GM10248 (cell line): ENCODE measurements at regions not wholly inside any gene's neighbourhood (a gene's known extent, or its start where the extent isn't known, plus 50 kb on each side); places are given as distances from the start of the nearest gene placed in this dataset.

Experiments used
- CTCF ChIA-PET: fragments of 300-600 bp; sonication (Branson Sonifier 250); formaldehyde crosslinking; extraction: SDS; loops from one replicate; lab custom pipeline; 2021; ENCODE audit warnings: antibody characterized with exemption; lab: Yijun Ruan, JAX
- POLR2A ChIA-PET: fragments of 350-650 bp; sonication (Branson Sonifier 250); formaldehyde crosslinking; extraction: SDS; loops from one replicate; lab custom pipeline; 2020; ENCODE audit warnings: antibody characterized with exemption; lab: Yijun Ruan, JAX
- DNase-seq: peaks from one replicate; pipeline ENCODE4 v3.0.0; 2012; ENCODE audit errors: extremely low spot score
- CTCF ChIP-seq: IDR thresholded peaks from 2 replicates; pipeline ENCODE4 v1.5.1; 2012; ENCODE audit warnings: mild to moderate bottlenecking, low read depth; ENCODE audit errors: extremely low read depth, missing control alignments, control extremely low read depth

DNA sequence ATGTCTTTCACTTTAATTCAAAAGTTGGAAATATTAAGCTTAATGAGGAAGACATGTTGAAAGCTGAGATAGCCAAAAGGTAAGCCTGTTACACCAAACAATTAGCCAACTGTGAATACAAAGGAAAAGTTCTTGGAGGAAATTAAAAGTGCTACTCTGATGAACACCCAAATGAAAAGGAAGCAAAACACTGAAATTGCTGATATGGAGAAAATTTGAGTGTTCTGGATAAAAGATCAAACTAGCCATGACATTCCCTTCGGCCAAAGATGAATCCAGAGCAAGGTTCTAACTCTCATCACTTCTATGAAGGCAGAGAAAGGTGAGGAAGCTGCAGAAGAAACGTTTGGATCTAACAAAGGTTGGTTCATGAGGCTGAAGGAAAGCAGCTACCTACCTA lies 280.8 kb upstream of the BCHE start:
- POLR2A ChIA-PET: no interaction called here

DNA sequence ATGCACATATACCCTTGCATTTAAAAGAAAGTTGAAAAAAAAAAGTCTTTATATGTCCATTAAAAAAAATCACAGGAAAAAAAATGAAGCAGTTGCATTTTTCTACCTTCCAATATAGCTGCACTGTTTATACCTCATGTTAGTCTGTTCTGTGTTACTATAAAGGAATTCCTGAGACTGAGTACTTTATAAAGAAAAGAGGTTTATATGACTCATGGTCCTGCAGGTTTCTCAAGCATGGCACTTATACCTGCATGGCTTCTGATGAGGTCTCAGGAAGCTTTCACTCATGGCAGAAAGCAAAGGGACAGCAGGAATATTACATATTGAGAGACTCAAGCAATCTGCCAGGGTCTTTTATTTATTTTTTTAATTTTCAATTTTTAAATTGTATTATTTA lies 277.2 kb upstream of the BCHE start:
- TF ChIP-seq CTCF: no peak
- POLR2A ChIA-PET: no interaction called here
- CTCF ChIA-PET: interaction anchor here (1.1 kb wide), 1 partner anchor 16 kb away, joined by 3 read pairs; no protein-coding TSS in a partner anchor
- no peak for DNase-seq

More for the DNA sequence above, 280.8 kb upstream of the BCHE start:
- TF ChIP-seq CTCF: no peak
- CTCF ChIA-PET: interaction anchor here (0.8 kb wide), 1 partner anchor 11 kb away, joined by 3 read pairs; no protein-coding TSS in a partner anchor
- DNase-seq: no peak

GRCh38 chr3:166111562-166111961 lies 274.3 kb upstream of the BCHE start:
- POLR2A ChIA-PET: no interaction called here
- CTCF ChIA-PET: interaction anchor here (1.1 kb wide), 1 partner anchor 9 kb away, joined by 3 read pairs; no protein-coding TSS in a partner anchor
- TF ChIP-seq CTCF: no peak
- DNase-seq: no peak

DNA sequence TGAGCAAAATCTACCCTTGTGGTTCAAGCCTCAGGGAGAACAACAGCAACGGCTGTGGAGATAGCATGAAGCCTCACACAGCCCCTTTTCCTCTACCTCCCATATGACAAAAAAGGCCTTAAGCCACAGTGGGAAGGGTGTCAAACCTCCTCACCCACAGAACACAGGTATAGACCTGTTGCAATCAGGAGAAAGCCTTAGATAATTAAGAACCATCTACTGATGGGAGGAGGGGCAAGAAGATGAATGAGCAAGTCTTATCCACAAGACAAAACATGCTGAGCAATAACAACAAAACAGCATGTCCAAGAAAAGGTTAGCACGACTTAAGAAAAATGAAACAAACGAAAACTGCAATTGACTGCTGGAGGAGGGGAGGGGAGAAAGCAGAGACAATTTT lies 272.9 kb upstream of the BCHE start:
- ChIA-PET POLR2A (no interaction called here), CTCF (no interaction called here)
- no peak for TF ChIP-seq CTCF
- no peak for DNase-seq

- TF ChIP-seq CTCF: no peak
- ChIA-PET POLR2A (no interaction called here), CTCF (no interaction called here)
- DNase-seq: no peak
Observed at GRCh38 chr3:166104938-166105337, 267.7 kb upstream of the BCHE start.

DNA sequence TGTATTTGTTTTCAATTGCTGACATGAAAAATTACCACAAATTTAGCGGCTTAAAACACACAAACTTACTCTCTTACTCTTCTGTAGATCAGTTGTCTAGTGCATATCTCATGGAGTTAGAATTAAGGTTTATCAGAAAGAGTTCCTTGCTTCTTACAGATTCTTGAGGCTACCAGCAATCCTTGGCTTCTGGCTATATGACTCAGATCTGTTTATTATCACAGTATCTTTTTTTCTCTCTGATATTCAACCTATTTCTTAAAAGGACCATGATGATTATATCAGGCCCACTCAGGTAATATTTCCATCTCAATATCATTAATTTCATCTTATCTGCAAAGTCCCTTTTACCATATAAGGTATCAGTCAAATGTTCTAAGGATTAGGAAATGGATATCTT lies 263.5 kb upstream of the BCHE start:
- POLR2A ChIA-PET: no interaction called here
- no peak for TF ChIP-seq CTCF
- CTCF ChIA-PET: no interaction called here
- DNase-seq: no peak

- POLR2A ChIA-PET: no interaction called here
- CTCF ChIA-PET: no interaction called here
- TF ChIP-seq CTCF: no peak
- DNase-seq: no peak
Observed at GRCh38 chr3:166089575-166089974, 252.4 kb upstream of the BCHE start.
